Liver (tissue), 8 donors: ENCODE measurements at regions not wholly inside any gene's neighbourhood (a gene's known extent, or its start where the extent isn't known, plus 50 kb on each side); places are given as distances from the start of the nearest gene placed in this dataset.

Experiments used
- DNase-seq: peaks from one replicate; pipeline ENCODE4 v3.0.0-alpha.2; 2017; ENCODE audit warnings: low spot score
- H3K27ac ChIP-seq, 2 donors: one replicate each; pipeline ENCODE4 v1.7.0; 2013; ENCODE audit warnings: inconsistent platforms in 2 of 2, low read length in 2 of 2, control low read depth in 1 of 2, low read depth in 1 of 2, mild to moderate bottlenecking in 1 of 2
- H3K27me3 ChIP-seq, 4 donors: one replicate each; pipeline versions ENCODE4 v1.6.1 to v1.7.0; 2013; ENCODE audit warnings: low read length in 3 of 4, inconsistent platforms in 1 of 4, mild to moderate bottlenecking in 1 of 4, moderate library complexity in 1 of 4; ENCODE audit not compliant: control insufficient read depth in 4 of 4, insufficient read depth in 4 of 4
- H3K36me3 ChIP-seq, 4 donors: one replicate each; pipeline versions ENCODE4 v1.6.1 to v1.7.0; 2013; ENCODE audit warnings: low read length in 3 of 4, mild to moderate bottlenecking in 3 of 4, low read depth in 1 of 4, moderate library complexity in 1 of 4; ENCODE audit not compliant: control insufficient read depth in 4 of 4, insufficient read depth in 3 of 4
- H3K4me1 ChIP-seq, 4 donors: one replicate each; pipeline versions ENCODE4 v1.6.1 to v1.7.0; 2013; ENCODE audit warnings: low read length in 3 of 4, mild to moderate bottlenecking in 3 of 4, moderate library complexity in 1 of 4; ENCODE audit not compliant: control insufficient read depth in 4 of 4, insufficient read depth in 4 of 4
- H3K4me3 ChIP-seq, 3 donors: one replicate each; pipeline versions ENCODE4 v1.6.1 to v1.7.0; 2013; ENCODE audit warnings: low read length in 3 of 3, control low read depth in 1 of 3, low read depth in 1 of 3, mild to moderate bottlenecking in 1 of 3
- H3K9ac ChIP-seq, 2 donors: one replicate each; pipeline ENCODE4 v1.7.0; 2013; ENCODE audit warnings: low read length in 2 of 2, mild to moderate bottlenecking in 2 of 2, moderate library complexity in 2 of 2, control low read depth in 1 of 2, low read depth in 1 of 2
- H3K9me3 ChIP-seq, 4 donors: one replicate each; pipeline versions ENCODE4 v1.6.1 to v1.7.0; 2013; ENCODE audit warnings: low read length in 3 of 4; ENCODE audit not compliant: control insufficient read depth in 4 of 4
- ATF3 ChIP-seq: IDR thresholded peaks from 2 replicates; pipeline ENCODE4 v1.6.1; 2016; ENCODE audit warnings: antibody characterized with exemption
- CTCF ChIP-seq: fragments of 150-350 bp; IDR thresholded peaks from 2 replicates; pipeline ENCODE4 v1.5.1; 2017; ENCODE audit warnings: improper control_type of control experiment, low read depth, low read length; ENCODE audit not compliant: missing input control
- FOXA1 ChIP-seq: IDR thresholded peaks from 2 replicates; pipeline ENCODE4 v1.6.1; 2016; ENCODE audit warnings: antibody characterized with exemption
- FOXA2 ChIP-seq: IDR thresholded peaks from 2 replicates; pipeline ENCODE4 v1.6.1; 2016; ENCODE audit warnings: antibody characterized with exemption
- GABPA ChIP-seq, 2 donors: IDR thresholded peaks in 1 of 2; conservative IDR thresholded peaks in 1 of 2; 2 replicates each; pipeline ENCODE4 v1.6.1; 2016; ENCODE audit warnings: antibody characterized with exemption in 2 of 2, mild to moderate bottlenecking in 1 of 2, moderate library complexity in 1 of 2
- HNF4A ChIP-seq, 2 donors: conservative IDR thresholded peaks; 2 replicates each; pipeline ENCODE4 v1.6.1; 2016; ENCODE audit warnings: antibody characterized with exemption in 2 of 2, mild to moderate bottlenecking in 2 of 2
- HNF4G ChIP-seq: IDR thresholded peaks from 2 replicates; pipeline ENCODE4 v1.6.1; 2016; ENCODE audit warnings: antibody characterized with exemption
- JUND ChIP-seq, 2 donors: IDR thresholded peaks; 2 replicates each; pipeline ENCODE4 v1.6.1; 2016; ENCODE audit warnings: antibody characterized with exemption in 2 of 2
- MAX ChIP-seq: IDR thresholded peaks from 2 replicates; pipeline ENCODE4 v1.6.1; 2016; ENCODE audit warnings: antibody characterized with exemption
- NR2F2 ChIP-seq: IDR thresholded peaks from 2 replicates; pipeline ENCODE4 v1.6.1; 2016; ENCODE audit warnings: antibody characterized with exemption
- RXRA ChIP-seq, 2 donors: IDR thresholded peaks; 2 replicates each; pipeline ENCODE4 v1.6.1; 2017 to 2018; ENCODE audit warnings: antibody characterized with exemption in 2 of 2, mild to moderate bottlenecking in 1 of 2
- SP1 ChIP-seq: IDR thresholded peaks from 2 replicates; pipeline ENCODE4 v1.6.1; 2018; ENCODE audit warnings: antibody characterized with exemption, mild to moderate bottlenecking
- ZBTB33 ChIP-seq: IDR thresholded peaks from 2 replicates; pipeline ENCODE4 v1.6.1; 2016; ENCODE audit warnings: antibody characterized with exemption
- WGBS: extraction: QIAGEN DNeasy Blood & Tissue Kit; methylation state at CpG from one replicate; pipeline ENCODE4 v1.1.7; 2013; 5-methylcytosine and 5-hydroxymethylcytosine counted together
- TF ChIP-seq, protein P1 (sequence below): IDR thresholded peaks from 2 replicates; pipeline ENCODE4 v1.6.1; 2016; ENCODE audit warnings: antibody characterized with exemption, mild to moderate bottlenecking
- donor health status: healthy.
- donor health status: healthy.
- donor health status: healthy.
- donor health status: healthy.
- donor health status: healthy.

DNA sequence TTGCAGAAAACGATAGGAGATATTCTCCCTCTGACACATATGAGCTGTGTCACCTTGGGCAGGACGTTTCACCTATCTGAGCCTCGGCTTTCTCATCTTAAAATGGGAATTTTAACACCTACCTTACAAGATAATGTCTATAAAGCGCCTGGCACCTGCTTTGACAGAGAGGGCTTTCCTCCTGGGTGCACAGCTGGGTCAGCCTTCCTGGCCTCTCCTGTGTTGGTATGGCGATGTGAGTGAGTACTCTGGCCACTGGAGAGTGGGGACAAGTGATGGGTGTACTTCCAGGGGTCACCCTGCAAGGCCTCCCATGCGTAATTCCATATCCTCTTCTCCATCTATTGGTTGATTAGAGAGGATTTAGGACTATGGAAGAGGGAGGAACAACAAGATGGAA, 113.1 kb upstream of the SMIM23 start:
- Histone ChIP-seq H3K4me3 (no peak overlapping the region), H3K27me3 (peaks cover 0 to 5% (median 0%) of the 10 kb centered on the region in 4 donors), H3K9me3 (no peaks in the 10 kb centered on the region), H3K27ac (no peak overlapping the region), H3K9ac (no peak overlapping the region), H3K36me3 (no peaks in the 10 kb centered on the region), H3K4me1 (no peaks in the 10 kb centered on the region)
- TF ChIP-seq FOXA1 (no peak), GABPA (IDR thresholded peaks at IDR 0.05 in 1 of 2, conservative IDR thresholded peaks at IDR 0.05 in 1 of 2) (no peak), ZBTB33 (no peak)
- WGBS: 84% methylated on average over 6 of the region's 6 CpGs
- no peak for DNase-seq

DNA sequence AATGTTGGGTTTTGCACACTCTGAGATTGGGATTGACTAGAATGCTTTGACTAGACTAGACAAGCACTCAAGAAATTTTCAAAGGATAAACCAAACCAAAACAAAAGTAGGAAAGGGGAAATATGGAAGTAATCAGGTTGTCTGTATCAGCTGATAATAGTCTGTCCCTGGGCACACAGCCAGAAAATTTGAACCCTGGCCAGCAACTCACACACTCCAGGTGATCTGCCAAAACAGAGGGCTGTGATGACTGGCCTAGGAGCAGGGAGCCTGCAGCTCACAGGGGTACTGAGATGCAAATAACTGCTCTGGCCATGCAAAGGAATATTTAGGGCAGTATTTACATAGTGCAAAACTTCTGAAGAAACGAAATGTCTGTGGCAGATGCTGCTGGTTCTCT, 112.3 kb upstream of the SMIM23 start:
- Histone ChIP-seq H3K27me3 (peaks cover 0 to 5% (median 0%) of the 10 kb centered on the region in 4 donors), H3K9me3 (no peaks in the 10 kb centered on the region), H3K4me1 (no peaks in the 10 kb centered on the region), H3K9ac (no peak overlapping the region), H3K27ac (no peak overlapping the region), H3K36me3 (no peaks in the 10 kb centered on the region), H3K4me3 (no peak overlapping the region)
- 72% methylated on average over 1 of the region's 1 CpG for WGBS
- no peak for DNase-seq
- TF ChIP-seq JUND (IDR thresholded peaks at IDR 0.05): no peak
- TF ChIP-seq SP1: no peak
- no peak for TF ChIP-seq HNF4G
- no peak for TF ChIP-seq GABPA (IDR thresholded peaks at IDR 0.05 in 1 of 2, conservative IDR thresholded peaks at IDR 0.05 in 1 of 2)

GRCh38 chr5:171673840-171674239, 111.8 kb upstream of the SMIM23 start:
- Histone ChIP-seq H3K36me3 (no peaks in the 10 kb centered on the region), H3K4me1 (no peaks in the 10 kb centered on the region), H3K4me3 (no peak overlapping the region), H3K9me3 (no peaks in the 10 kb centered on the region), H3K9ac (no peak overlapping the region), H3K27ac (no peak overlapping the region), H3K27me3 (peaks cover 0 to 5% (median 0%) of the 10 kb centered on the region in 4 donors)
- TF ChIP-seq SP1 (no peak), RXRA (IDR thresholded peaks at IDR 0.05) (no peak), FOXA1 (no peak), GABPA (IDR thresholded peaks at IDR 0.05 in 1 of 2, conservative IDR thresholded peaks at IDR 0.05 in 1 of 2) (no peak), ZBTB33 (no peak), HNF4A (conservative IDR thresholded peaks at IDR 0.05) (no peak), JUND (IDR thresholded peaks at IDR 0.05) (no peak), NR2F2 (no peak), MAX (no peak), HNF4G (no peak), FOXA2 (no peak), CTCF (no peak), ATF3 (no peak)
- TF ChIP-seq, protein P1, sequence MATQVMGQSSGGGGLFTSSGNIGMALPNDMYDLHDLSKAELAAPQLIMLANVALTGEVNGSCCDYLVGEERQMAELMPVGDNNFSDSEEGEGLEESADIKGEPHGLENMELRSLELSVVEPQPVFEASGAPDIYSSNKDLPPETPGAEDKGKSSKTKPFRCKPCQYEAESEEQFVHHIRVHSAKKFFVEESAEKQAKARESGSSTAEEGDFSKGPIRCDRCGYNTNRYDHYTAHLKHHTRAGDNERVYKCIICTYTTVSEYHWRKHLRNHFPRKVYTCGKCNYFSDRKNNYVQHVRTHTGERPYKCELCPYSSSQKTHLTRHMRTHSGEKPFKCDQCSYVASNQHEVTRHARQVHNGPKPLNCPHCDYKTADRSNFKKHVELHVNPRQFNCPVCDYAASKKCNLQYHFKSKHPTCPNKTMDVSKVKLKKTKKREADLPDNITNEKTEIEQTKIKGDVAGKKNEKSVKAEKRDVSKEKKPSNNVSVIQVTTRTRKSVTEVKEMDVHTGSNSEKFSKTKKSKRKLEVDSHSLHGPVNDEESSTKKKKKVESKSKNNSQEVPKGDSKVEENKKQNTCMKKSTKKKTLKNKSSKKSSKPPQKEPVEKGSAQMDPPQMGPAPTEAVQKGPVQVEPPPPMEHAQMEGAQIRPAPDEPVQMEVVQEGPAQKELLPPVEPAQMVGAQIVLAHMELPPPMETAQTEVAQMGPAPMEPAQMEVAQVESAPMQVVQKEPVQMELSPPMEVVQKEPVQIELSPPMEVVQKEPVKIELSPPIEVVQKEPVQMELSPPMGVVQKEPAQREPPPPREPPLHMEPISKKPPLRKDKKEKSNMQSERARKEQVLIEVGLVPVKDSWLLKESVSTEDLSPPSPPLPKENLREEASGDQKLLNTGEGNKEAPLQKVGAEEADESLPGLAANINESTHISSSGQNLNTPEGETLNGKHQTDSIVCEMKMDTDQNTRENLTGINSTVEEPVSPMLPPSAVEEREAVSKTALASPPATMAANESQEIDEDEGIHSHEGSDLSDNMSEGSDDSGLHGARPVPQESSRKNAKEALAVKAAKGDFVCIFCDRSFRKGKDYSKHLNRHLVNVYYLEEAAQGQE: no peak
- DNase-seq: no peak
